OCI-LY7 (cell line): ENCODE measurements at regions not wholly inside any gene's neighbourhood (a gene's known extent, or its start where the extent isn't known, plus 50 kb on each side); places are given as distances from the start of the nearest gene placed in this dataset.

Experiments
- BruUV-seq: library from RNA; stranded (reverse); fragments of 400-500 nt; replicated peaks from 2 replicates; lab custom pipeline; 2021; lab: Mats Ljungman, UMichigan
- CTCF ChIA-PET: fragments of 300-600 bp; sonication (Branson Sonifier 250); formaldehyde crosslinking; loops from one replicate; lab custom pipeline; 2022; ENCODE audit warnings: antibody characterized with exemption; ENCODE audit not compliant: unreplicated experiment; lab: Charles Lee
- POLR2A ChIA-PET: fragments of 300-600 bp; sonication (Branson Sonifier 250); formaldehyde crosslinking; loops from one replicate; lab custom pipeline; 2022; ENCODE audit warnings: antibody characterized with exemption; lab: Charles Lee
- DNase-seq: peaks from one replicate; pipeline ENCODE4 v3.0.0-alpha.2; 2015; ENCODE audit warnings: low spot score
- H2AFZ ChIP-seq: fragments of 200-600 bp; sonication (generic), shearing (Covaris generic); 2 replicates; pipeline ENCODE4 v1.6.1; 2014; ENCODE audit warnings: mild to moderate bottlenecking, antibody characterized with exemption, low read length, moderate library complexity
- H3K27ac ChIP-seq: fragments of 200-600 bp; sonication (generic); 2 replicates; pipeline ENCODE4 v1.5.1; 2014; ENCODE audit warnings: mixed run types, low read depth, mild to moderate bottlenecking, moderate library complexity, low read length, inconsistent platforms; ENCODE audit not compliant: poor library complexity, severe bottlenecking
- H3K36me3 ChIP-seq: fragments of 200-600 bp; sonication (generic); 2 replicates; pipeline ENCODE4 v1.6.1; 2014; ENCODE audit warnings: mild to moderate bottlenecking, antibody characterized with exemption, low read length, moderate library complexity, mixed read lengths; ENCODE audit not compliant: insufficient read depth
- H3K4me1 ChIP-seq: fragments of 200-600 bp; sonication (generic); 2 replicates; pipeline ENCODE4 v1.5.1; 2014; ENCODE audit warnings: mild to moderate bottlenecking, low read length; ENCODE audit not compliant: insufficient read depth, poor library complexity, severe bottlenecking
- H3K4me2 ChIP-seq: fragments of 200-600 bp; sonication (generic); 2 replicates; pipeline ENCODE4 v1.6.1; 2014; ENCODE audit warnings: mild to moderate bottlenecking, low read length
- H3K4me3 ChIP-seq: fragments of 200-600 bp; sonication (generic); 2 replicates; pipeline ENCODE4 v1.5.1; 2014; ENCODE audit warnings: mild to moderate bottlenecking, low read depth, low read length; ENCODE audit not compliant: poor library complexity, severe bottlenecking
- H3K79me2 ChIP-seq: fragments of 200-600 bp; sonication (generic); 2 replicates; pipeline ENCODE4 v1.6.1; 2016; ENCODE audit warnings: low read depth, mild to moderate bottlenecking, low read length, moderate library complexity, mixed read lengths; ENCODE audit not compliant: insufficient read depth
- H3K9me2 ChIP-seq: fragments of 200-600 bp; sonication (generic); 2 replicates; pipeline ENCODE4 v1.6.1; 2016; ENCODE audit warnings: mild to moderate bottlenecking, low read length, mixed read lengths; ENCODE audit not compliant: insufficient read depth
- H3K9me3 ChIP-seq: fragments of 200-600 bp; sonication (generic); 2 replicates; pipeline ENCODE4 v1.6.1; 2014; ENCODE audit warnings: mild to moderate bottlenecking, mixed run types, low read length, mixed read lengths
- H4K20me1 ChIP-seq: fragments of 200-600 bp; sonication (generic); 2 replicates; pipeline ENCODE4 v1.6.1; 2014; ENCODE audit warnings: mild to moderate bottlenecking, antibody characterized with exemption, low read length, moderate library complexity, mixed read lengths; ENCODE audit not compliant: insufficient read depth
- CTCF ChIP-seq: fragments of 200-600 bp; sonication (generic); conservative IDR thresholded peaks from 2 replicates; pipeline ENCODE4 v1.5.1; 2014; ENCODE audit warnings: mild to moderate bottlenecking, antibody characterized with exemption, low read length, moderate library complexity, mixed read lengths
- EZH2phosphoT487 ChIP-seq: fragments of 200-600 bp; sonication (generic); IDR thresholded peaks from 2 replicates; pipeline ENCODE4 v1.6.1; 2018; ENCODE audit warnings: low read depth, borderline replicate concordance, mild to moderate bottlenecking, mixed run types, antibody characterized with exemption, low read length, moderate library complexity, mixed read lengths
- intact Hi-C: fragments of 100-400 bp; cut with micrococcal nuclease; formaldehyde crosslinking; loops from one replicate; pipeline ENCODE4 v1.10.0; 2022; ENCODE audit not compliant: unreplicated experiment

DNA sequence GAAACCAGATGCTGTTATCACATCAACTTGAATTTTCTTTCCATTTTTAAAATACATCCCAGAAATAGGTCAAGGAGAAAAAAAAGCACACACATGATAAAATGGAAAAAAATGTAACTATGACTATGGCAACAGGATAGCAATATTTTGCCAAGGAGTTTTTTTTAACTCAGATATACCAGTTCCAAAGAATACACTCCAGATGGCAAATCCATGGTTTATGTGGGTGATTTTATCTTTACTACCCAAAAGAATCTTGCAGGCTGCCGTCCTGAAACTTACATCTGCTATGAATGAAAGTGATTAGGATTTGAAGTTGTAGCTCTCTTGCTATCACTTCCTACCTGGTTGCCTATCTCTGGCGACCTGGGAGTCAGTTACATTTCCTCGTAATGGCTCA lies 91.0 kb upstream of the PLPPR4 start:
- BruUV-seq = no TSS peak
- CTCF ChIA-PET = no interaction called here
- no peaks in the 10 kb centered on the region for H3K36me3 ChIP-seq
- H3K9me2 ChIP-seq = no peaks in the 10 kb centered on the region
- no peak overlapping the region for H3K27ac ChIP-seq
- H3K4me1 ChIP-seq = no peaks in the 10 kb centered on the region
- no peaks in the 10 kb centered on the region for H3K79me2 ChIP-seq
- H4K20me1 ChIP-seq = no peaks in the 10 kb centered on the region
- H2AFZ ChIP-seq = no peak overlapping the region
- no peak overlapping the region for H3K4me3 ChIP-seq
- H3K9me3 ChIP-seq = no peaks in the 10 kb centered on the region
- TF ChIP-seq CTCF (no peak), EZH2phosphoT487 (no peak)
- DNase-seq = no peak
- H3K4me2 ChIP-seq = no peak overlapping the region
- intact Hi-C loops = no loop called here
- POLR2A ChIA-PET = no interaction called here

- H3K4me1 ChIP-seq = no peaks in the 10 kb centered on the region
- no peaks in the 10 kb centered on the region for H3K36me3 ChIP-seq
- no peak for DNase-seq
- no peaks in the 10 kb centered on the region for H3K79me2 ChIP-seq
- no TSS peak for BruUV-seq
- H3K4me2 ChIP-seq = no peak overlapping the region
- ChIA-PET CTCF (no interaction called here), POLR2A (interaction anchor here (0.8 kb wide), 1 partner anchor 24 kb away, joined by 3 read pairs; no protein-coding TSS in a partner anchor)
- TF ChIP-seq EZH2phosphoT487 (no peak), CTCF (no peak)
- no peaks in the 10 kb centered on the region for H3K9me3 ChIP-seq
- H3K4me3 ChIP-seq = no peak overlapping the region
- H3K27ac ChIP-seq = no peak overlapping the region
- H2AFZ ChIP-seq = no peak overlapping the region
- no peaks in the 10 kb centered on the region for H3K9me2 ChIP-seq
- no peaks in the 10 kb centered on the region for H4K20me1 ChIP-seq
- intact Hi-C loops = no loop called here
Measured at GRCh38 chr1:99173900-99174299, 90.4 kb upstream of the PLPPR4 start.

- no peaks in the 10 kb centered on the region for H3K9me2 ChIP-seq
- ChIA-PET CTCF (no interaction called here), POLR2A (interaction anchor here (1.0 kb wide), 1 partner anchor 9 kb away, joined by 3 read pairs; no protein-coding TSS in a partner anchor)
- no peak overlapping the region for H3K4me3 ChIP-seq
- no peaks in the 10 kb centered on the region for H3K4me1 ChIP-seq
- H2AFZ ChIP-seq = no peak overlapping the region
- intact Hi-C loops = no loop called here
- no TSS peak for BruUV-seq
- H3K27ac ChIP-seq = no peak overlapping the region
- no peaks in the 10 kb centered on the region for H3K79me2 ChIP-seq
- H3K9me3 ChIP-seq = no peaks in the 10 kb centered on the region
- no peak overlapping the region for H3K4me2 ChIP-seq
- no peak for TF ChIP-seq EZH2phosphoT487
- no peak for TF ChIP-seq CTCF
- DNase-seq = no peak
- no peaks in the 10 kb centered on the region for H3K36me3 ChIP-seq
- H4K20me1 ChIP-seq = no peaks in the 10 kb centered on the region
Measured at GRCh38 chr1:99176753-99177152, 87.5 kb upstream of the PLPPR4 start.
